Calu3 (cell line): ENCODE measurements at regions not wholly inside any gene's neighbourhood (a gene's known extent, or its start where the extent isn't known, plus 50 kb on each side); places are given as distances from the start of the nearest gene placed in this dataset.

Source experiments
- BruUV-seq: library from RNA; stranded (reverse); fragments of 400-500 nt; replicated peaks from 2 replicates; lab custom pipeline; 2021; lab: Mats Ljungman, UMichigan
- CTCF ChIA-PET: fragments of 300-600 bp; sonication (Branson Sonifier 250); formaldehyde crosslinking; loops from one replicate; lab custom pipeline; 2022; ENCODE audit warnings: antibody characterized with exemption; lab: Charles Lee
- DNase-seq: peaks from one replicate; pipeline ENCODE4 v3.0.0; 2022
- H3K27ac Mint-ChIP-seq: one replicate; pipeline ENCODE4 v1.8.0; 2022; ENCODE audit warnings: mixed read lengths; ENCODE audit not compliant: unreplicated experiment
- H3K27me3 Mint-ChIP-seq: one replicate; pipeline ENCODE4 v1.8.0; 2022; ENCODE audit warnings: mixed read lengths; ENCODE audit not compliant: unreplicated experiment
- H3K36me3 Mint-ChIP-seq: one replicate; pipeline ENCODE4 v1.8.0; 2022; ENCODE audit warnings: mild to moderate bottlenecking, moderate library complexity, mixed read lengths; ENCODE audit not compliant: insufficient read depth, unreplicated experiment
- H3K4me1 Mint-ChIP-seq: one replicate; pipeline ENCODE4 v1.8.0; 2022; ENCODE audit warnings: mild to moderate bottlenecking, low read depth, mixed read lengths; ENCODE audit not compliant: unreplicated experiment
- H3K4me3 Mint-ChIP-seq: one replicate; pipeline ENCODE4 v1.8.0; 2022; ENCODE audit warnings: mild to moderate bottlenecking, low read depth, moderate library complexity, mixed read lengths; ENCODE audit not compliant: unreplicated experiment
- H3K9me3 Mint-ChIP-seq: one replicate; pipeline ENCODE4 v1.8.0; 2022; ENCODE audit warnings: low read depth, mixed read lengths; ENCODE audit not compliant: unreplicated experiment
- intact Hi-C: fragments of 100-400 bp; cut with micrococcal nuclease; formaldehyde crosslinking; loops from one replicate; pipeline ENCODE4 v1.10.0; 2022; ENCODE audit not compliant: unreplicated experiment
- TF ChIP-seq, protein P1 (sequence below): fragments of 200-600 bp; IDR thresholded peaks from one replicate; pipeline ENCODE4 v1.8.0; 2022; ENCODE audit warnings: antibody characterized with exemption; ENCODE audit not compliant: unreplicated experiment

DNA sequence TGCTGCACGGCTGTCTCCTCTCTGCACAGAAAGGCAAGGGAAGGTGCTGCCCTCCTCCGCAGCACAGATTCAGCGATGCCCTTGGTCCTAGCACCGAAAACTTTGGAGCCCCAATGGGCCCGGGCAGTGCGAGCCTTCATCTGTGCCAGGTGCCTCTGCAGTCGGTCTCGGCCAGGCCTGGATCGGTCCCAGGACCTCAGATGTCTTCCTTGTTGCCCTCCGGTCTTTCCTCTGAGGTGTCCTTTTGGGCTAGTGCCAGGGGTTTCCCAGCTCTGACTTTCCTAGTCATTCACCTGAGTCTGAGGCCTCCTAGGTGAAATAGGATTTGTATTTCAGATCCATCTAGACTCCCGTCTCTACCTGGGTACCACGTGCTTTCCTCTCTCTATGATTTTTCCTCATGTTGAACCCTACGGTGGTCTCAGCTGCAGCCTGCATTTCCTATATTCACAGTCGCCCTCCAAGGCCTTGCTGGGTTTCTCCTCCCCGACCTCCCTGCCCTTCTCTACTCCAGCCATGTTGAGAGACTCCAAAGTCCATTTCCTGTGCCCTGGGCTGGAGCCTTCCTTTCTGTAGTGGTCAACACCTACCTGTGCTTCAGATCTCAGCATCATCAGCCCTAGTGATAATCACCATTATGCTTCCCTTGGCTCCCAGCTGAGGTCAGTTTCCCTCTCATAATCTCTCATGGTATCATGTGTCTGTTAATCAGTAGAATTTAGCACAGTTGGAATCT is 92.0 kb upstream of the PRSS58 start:
- no peak for DNase-seq
- H3K27me3 Mint-ChIP-seq = peaks cover 48% of the 10 kb centered on the region
- no peaks in the 10 kb centered on the region for H3K36me3 Mint-ChIP-seq
- H3K4me3 Mint-ChIP-seq = no peak overlapping the region
- H3K27ac Mint-ChIP-seq = no peak overlapping the region
- CTCF ChIA-PET = no interaction called here
- BruUV-seq = no TSS peak
- H3K4me1 Mint-ChIP-seq = peaks cover 9% of the 10 kb centered on the region
- peaks cover 3% of the 10 kb centered on the region for H3K9me3 Mint-ChIP-seq
- intact Hi-C loops = no loop called here
- TF ChIP-seq, protein P1, sequence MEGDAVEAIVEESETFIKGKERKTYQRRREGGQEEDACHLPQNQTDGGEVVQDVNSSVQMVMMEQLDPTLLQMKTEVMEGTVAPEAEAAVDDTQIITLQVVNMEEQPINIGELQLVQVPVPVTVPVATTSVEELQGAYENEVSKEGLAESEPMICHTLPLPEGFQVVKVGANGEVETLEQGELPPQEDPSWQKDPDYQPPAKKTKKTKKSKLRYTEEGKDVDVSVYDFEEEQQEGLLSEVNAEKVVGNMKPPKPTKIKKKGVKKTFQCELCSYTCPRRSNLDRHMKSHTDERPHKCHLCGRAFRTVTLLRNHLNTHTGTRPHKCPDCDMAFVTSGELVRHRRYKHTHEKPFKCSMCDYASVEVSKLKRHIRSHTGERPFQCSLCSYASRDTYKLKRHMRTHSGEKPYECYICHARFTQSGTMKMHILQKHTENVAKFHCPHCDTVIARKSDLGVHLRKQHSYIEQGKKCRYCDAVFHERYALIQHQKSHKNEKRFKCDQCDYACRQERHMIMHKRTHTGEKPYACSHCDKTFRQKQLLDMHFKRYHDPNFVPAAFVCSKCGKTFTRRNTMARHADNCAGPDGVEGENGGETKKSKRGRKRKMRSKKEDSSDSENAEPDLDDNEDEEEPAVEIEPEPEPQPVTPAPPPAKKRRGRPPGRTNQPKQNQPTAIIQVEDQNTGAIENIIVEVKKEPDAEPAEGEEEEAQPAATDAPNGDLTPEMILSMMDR = no peak

DNA sequence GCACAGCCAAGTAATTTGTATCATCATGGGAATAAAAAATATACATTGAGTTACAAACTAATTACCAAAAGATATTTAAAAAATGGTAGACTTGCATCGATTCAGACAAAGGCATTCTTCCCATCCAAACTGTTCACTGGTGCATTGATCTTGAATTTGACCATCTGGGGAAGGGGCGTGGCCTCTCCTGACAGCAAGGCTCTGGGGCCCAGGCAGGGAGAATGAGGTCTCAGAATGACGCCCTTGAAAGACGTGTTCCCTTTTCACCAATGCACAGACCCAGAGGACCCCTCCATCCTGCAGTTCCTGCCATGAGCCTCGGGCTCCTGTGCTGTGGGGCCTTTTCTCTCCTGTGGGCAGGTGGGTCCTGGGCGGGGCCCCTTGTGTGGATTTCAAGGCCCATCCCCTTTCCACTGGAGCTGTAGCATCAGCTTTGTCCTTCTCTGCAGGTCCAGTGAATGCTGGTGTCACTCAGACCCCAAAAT is 91.1 kb upstream of the PRSS58 start:
- H3K36me3 Mint-ChIP-seq = no peaks in the 10 kb centered on the region
- DNase-seq = no peak
- peaks cover 3% of the 10 kb centered on the region for H3K9me3 Mint-ChIP-seq
- BruUV-seq = no TSS peak
- intact Hi-C loops = no loop called here
- peaks cover 9% of the 10 kb centered on the region for H3K4me1 Mint-ChIP-seq
- CTCF ChIA-PET = no interaction called here
- peaks cover 42% of the 10 kb centered on the region for H3K27me3 Mint-ChIP-seq
- TF ChIP-seq, protein P1 = no peak
- H3K27ac Mint-ChIP-seq = no peak overlapping the region
- H3K4me3 Mint-ChIP-seq = no peak overlapping the region

DNA sequence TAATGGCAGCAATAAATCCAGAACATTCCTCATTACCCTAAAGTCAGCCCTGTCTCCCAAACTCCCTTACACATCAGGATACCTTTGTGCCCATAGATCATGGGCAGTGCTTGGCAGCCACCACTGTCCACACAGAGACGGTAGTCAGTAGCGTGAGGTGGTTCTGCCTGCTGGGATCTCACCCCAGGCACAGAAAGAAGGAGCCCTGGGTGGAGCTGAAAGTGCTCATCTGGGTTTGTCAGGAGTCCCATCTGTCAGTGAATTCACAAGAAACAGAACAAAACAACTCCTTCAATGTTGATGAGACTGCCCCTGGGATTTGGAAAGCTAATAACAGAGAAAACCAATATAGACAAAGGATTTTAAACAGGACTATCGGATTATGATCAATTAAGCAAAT is 90.2 kb upstream of the PRSS58 start:
- H3K4me3 Mint-ChIP-seq = no peak overlapping the region
- peaks cover 34% of the 10 kb centered on the region for H3K27me3 Mint-ChIP-seq
- peaks cover 3% of the 10 kb centered on the region for H3K9me3 Mint-ChIP-seq
- DNase-seq = no peak
- no TSS peak for BruUV-seq
- intact Hi-C loops = no loop called here
- H3K4me1 Mint-ChIP-seq = peaks cover 9% of the 10 kb centered on the region
- H3K36me3 Mint-ChIP-seq = no peaks in the 10 kb centered on the region
- CTCF ChIA-PET = no interaction called here
- TF ChIP-seq, protein P1 = no peak
- no peak overlapping the region for H3K27ac Mint-ChIP-seq

DNA sequence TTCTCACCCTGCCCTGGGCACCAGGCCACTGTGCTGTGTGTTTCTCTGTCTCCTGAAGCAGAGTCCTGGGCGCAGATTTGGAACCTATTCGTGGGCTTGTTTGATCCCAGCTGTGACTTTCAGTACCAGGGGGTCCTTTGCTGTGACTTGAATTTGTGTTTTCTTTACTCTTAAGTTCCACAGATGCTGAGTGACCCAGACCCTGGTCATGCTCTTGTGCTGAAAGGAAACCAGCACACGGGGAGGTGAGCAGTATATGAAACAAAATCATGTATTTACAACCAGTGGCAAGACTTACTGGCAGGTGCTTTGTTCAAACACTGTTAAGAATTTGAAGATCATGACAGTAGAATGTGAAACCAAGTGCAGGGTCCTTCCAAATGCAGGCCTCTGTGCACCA is 89.2 kb upstream of the PRSS58 start:
- TF ChIP-seq, protein P1 = no peak
- Mint-ChIP-seq H3K4me1 (peaks cover 9% of the 10 kb centered on the region), H3K27ac (no peak overlapping the region), H3K36me3 (no peaks in the 10 kb centered on the region), H3K27me3 (peaks cover 25% of the 10 kb centered on the region), H3K9me3 (peaks cover 3% of the 10 kb centered on the region), H3K4me3 (no peak overlapping the region)
- CTCF ChIA-PET = interaction anchor here (0.6 to 0.7 kb wide), 2 partner anchors 29 to 157 kb away, joined by 3 read pairs; no protein-coding TSS in a partner anchor
- intact Hi-C loops = no loop called here
- no TSS peak for BruUV-seq
- no peak for DNase-seq
